ENCODE measurements at regions not wholly inside any gene's neighbourhood (a gene's known extent, or its start where the extent isn't known, plus 50 kb on each side); places are given as distances from the start of the nearest gene placed in this dataset.
"Not testable (repeated sequence)": the region's sequence is repeated elsewhere in the genome, so short reads cannot be mapped to it uniquely, and the experiment has no call there.

DNA sequence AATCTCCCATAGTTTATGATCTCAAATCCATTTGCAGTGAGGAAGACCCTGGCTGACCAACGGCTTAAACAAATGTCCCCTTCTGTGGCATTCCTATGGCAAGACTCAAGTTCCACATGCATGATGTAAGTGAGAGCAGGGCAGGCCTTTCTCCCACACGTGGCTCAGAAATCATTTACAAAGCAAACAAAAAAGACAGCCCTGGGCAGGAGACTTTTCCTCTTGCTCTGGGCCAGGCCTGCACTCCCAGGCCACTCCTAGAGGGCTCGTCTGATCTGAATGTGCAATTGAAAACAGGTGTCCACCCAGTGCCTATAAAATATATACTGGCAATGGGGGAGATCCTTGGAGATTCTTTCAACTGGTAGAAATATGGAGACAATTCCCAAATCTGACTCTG lies 123.1 kb downstream of the DMRT2 start:
- peaks cover 0 to 5% of the 10 kb centered on the region in 2 donors for H3K9me3 ChIP-seq
- no peak for DNase-seq
- no peak overlapping the region for H3K4me3 ChIP-seq
- intact Hi-C loops (cut with DNase I): no loop called here
- peak; percentile 85 for ATAC-seq
- no peaks in the 10 kb centered on the region for H3K27me3 ChIP-seq
- no peaks in the 10 kb centered on the region for H3K4me1 ChIP-seq
- no peak overlapping the region for H3K27ac ChIP-seq
- no peaks in the 10 kb centered on the region for H3K36me3 ChIP-seq
- TF ChIP-seq, protein P1, sequence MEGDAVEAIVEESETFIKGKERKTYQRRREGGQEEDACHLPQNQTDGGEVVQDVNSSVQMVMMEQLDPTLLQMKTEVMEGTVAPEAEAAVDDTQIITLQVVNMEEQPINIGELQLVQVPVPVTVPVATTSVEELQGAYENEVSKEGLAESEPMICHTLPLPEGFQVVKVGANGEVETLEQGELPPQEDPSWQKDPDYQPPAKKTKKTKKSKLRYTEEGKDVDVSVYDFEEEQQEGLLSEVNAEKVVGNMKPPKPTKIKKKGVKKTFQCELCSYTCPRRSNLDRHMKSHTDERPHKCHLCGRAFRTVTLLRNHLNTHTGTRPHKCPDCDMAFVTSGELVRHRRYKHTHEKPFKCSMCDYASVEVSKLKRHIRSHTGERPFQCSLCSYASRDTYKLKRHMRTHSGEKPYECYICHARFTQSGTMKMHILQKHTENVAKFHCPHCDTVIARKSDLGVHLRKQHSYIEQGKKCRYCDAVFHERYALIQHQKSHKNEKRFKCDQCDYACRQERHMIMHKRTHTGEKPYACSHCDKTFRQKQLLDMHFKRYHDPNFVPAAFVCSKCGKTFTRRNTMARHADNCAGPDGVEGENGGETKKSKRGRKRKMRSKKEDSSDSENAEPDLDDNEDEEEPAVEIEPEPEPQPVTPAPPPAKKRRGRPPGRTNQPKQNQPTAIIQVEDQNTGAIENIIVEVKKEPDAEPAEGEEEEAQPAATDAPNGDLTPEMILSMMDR (IDR thresholded peaks at IDR 0.05): no peak

DNA sequence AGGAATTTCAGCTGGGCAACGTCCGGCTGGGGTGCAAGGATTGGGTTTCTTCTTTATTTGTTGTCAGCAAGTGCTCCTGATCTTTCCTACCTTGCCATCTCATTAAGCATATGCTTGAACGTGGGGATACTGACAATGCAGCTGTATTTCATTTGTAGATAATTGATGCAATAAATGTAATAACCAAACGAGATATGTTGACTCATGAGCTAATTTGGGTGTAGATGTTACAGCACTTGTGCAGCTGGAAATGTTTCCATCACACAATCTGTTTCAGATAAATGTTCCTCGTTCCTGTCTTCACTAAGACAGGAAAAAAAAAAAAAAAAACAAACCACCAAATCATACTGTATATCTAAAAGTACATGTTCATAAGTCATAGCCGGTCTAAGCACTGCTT lies 123.8 kb downstream of the DMRT2 start:
- H3K4me3 ChIP-seq: no peak overlapping the region
- TF ChIP-seq, protein P1 (IDR thresholded peaks at IDR 0.05): no peak
- ATAC-seq (no peak), DNase-seq (no peak)
- no peaks in the 10 kb centered on the region for H3K4me1 ChIP-seq
- no peaks in the 10 kb centered on the region for H3K27me3 ChIP-seq
- intact Hi-C loops (cut with DNase I): no loop called here
- no peak overlapping the region for H3K27ac ChIP-seq
- no peaks in the 10 kb centered on the region for H3K36me3 ChIP-seq
- no peaks in the 10 kb centered on the region for H3K9me3 ChIP-seq

DNA sequence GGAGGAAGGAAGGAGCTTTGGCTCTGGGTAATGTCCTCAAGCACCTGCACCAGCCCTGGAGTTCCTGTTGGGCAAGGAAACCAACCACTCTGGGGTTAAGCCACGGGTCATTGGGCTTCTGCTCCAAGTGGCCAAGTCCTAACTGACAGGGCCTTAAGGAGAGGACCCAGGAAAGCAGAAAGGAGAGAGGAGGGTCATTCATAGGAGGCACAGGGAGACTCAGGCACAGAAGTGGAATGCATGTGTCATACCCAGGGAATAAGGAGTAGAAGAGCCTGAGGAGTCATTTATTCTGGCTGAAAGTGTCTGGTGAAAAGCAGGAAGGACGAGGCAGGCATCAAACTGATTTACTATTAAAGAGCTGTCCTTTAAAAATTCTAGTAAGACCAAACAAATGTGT lies 129.2 kb downstream of the DMRT2 start:
- TF ChIP-seq, protein P1 (IDR thresholded peaks at IDR 0.05): no peak
- H3K27me3 ChIP-seq: no peaks in the 10 kb centered on the region
- H3K9me3 ChIP-seq: no peaks in the 10 kb centered on the region
- intact Hi-C loops (cut with DNase I): no loop called here
- no peak overlapping the region for H3K4me3 ChIP-seq
- ATAC-seq (no peak), DNase-seq (no peak)
- no peaks in the 10 kb centered on the region for H3K4me1 ChIP-seq
- H3K36me3 ChIP-seq: no peaks in the 10 kb centered on the region
- no peak overlapping the region for H3K27ac ChIP-seq

DNA sequence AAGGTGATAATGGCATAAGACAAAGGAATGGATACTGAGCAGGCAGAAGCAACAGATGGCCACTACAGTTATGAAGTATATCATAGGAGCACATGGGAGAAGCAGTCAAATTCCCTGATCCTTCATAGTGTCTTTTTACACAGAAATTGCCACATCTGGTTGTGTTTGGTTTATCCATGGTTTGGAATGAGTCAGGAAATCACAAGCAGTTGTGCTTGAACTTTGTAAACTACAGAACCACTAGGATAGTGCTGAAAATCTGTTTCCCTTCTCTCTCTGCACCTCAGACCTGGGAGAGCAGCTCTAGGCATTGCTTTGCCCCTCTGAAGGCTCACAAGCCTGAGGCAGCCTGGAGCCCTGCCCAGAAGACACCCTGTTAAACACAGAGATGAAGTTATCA lies 134.0 kb downstream of the DMRT2 start:
- no peaks in the 10 kb centered on the region for H3K4me1 ChIP-seq
- H3K9me3 ChIP-seq: peaks cover 0 to 19% of the 10 kb centered on the region in 2 donors
- DNase-seq: no peak
- intact Hi-C loops (cut with DNase I): no loop called here
- no peaks in the 10 kb centered on the region for H3K27me3 ChIP-seq
- H3K27ac ChIP-seq: no peak overlapping the region
- no peaks in the 10 kb centered on the region for H3K36me3 ChIP-seq
- no peak for ATAC-seq
- no peak overlapping the region for H3K4me3 ChIP-seq
- TF ChIP-seq, protein P1 (IDR thresholded peaks at IDR 0.05): no peak

DNA sequence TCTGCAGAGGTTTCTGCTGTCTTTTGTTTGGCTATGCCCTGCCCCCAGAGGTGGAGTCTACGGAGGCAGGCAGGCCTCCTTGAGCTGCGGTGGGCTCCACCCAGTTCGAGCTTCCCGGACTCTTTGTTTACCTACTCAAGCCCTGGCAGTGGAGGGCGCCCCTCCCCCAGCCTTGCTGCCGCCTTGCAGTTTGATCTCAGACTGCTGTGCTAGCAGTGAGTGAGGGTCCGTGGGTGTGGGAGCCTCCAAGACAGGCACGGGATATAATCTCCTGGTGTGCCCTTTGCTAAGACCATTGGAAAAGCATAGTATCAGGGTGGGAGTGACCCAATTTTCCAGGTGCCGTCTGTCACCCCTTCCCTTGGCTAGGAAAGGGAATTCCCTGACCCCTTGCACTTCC lies 137.0 kb downstream of the DMRT2 start:
- H3K4me3 ChIP-seq; H3K27me3 ChIP-seq; H3K27ac ChIP-seq; intact Hi-C loops (cut with DNase I); H3K4me1 ChIP-seq; H3K36me3 ChIP-seq; ATAC-seq; DNase-seq: not testable (repeated sequence)
- peaks cover 0 to 24% of the 10 kb centered on the region in 2 donors for H3K9me3 ChIP-seq

DNA sequence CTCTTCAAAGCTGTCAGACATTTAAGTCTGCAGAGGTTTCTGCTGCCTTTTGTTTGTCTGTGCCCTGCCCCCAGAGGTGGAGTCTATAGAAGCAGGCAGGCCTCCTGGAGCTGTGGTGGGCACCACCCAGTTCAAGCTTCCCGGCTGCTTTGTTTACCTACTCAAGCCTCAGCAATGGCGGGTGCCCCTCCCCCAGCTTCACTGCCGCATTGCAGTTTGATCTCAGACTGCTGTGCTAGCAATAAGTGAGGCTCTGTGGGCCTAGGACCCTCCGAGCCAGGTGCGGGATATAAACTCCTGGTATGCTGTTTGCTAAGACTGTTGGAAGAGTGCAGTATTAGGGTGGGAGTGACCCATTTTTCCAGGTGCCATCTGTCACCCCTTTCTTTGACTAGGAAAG lies 145.5 kb downstream of the DMRT2 start:
- H3K9me3 ChIP-seq; H3K27ac ChIP-seq; H3K4me1 ChIP-seq; H3K36me3 ChIP-seq; DNase-seq; ATAC-seq; intact Hi-C loops (cut with DNase I); H3K4me3 ChIP-seq; H3K27me3 ChIP-seq: not testable (repeated sequence)

Measured in left lung (tissue), 4 donors.